HCT116 (cell line): ENCODE measurements at regions not wholly inside any gene's neighbourhood (a gene's known extent, or its start where the extent isn't known, plus 50 kb on each side); places are given as distances from the start of the nearest gene placed in this dataset.

Experiments used
- ATAC-seq: fragments of 200-7000 bp; cut with Tn5 transposase; 2 replicates; pipeline ENCODE4 v1.9.1; 2020; ENCODE audit warnings: mild to moderate bottlenecking, moderate library complexity
- BruUV-seq: library from RNA; stranded (reverse); fragments of 400-500 nt; replicated peaks from 2 replicates; lab custom pipeline; 2021; lab: Mats Ljungman, UMichigan
- CTCF ChIA-PET: fragments of 300-600 bp; sonication (Branson Sonifier 250); formaldehyde crosslinking; loops from one replicate; lab custom pipeline; 2021; ENCODE audit warnings: antibody characterized with exemption; lab: Charles Lee
- POLR2A ChIA-PET: fragments of 300-600, 350-600 bp; sonication (Branson Sonifier 250); formaldehyde crosslinking; loops from one replicate; lab custom pipeline; 2021; ENCODE audit warnings: antibody characterized with exemption; lab: Charles Lee
- RAD21 ChIA-PET, 2 experiments: fragments of 300-600 bp; sonication (Branson Sonifier 250); formaldehyde crosslinking; loops; one replicate each; lab custom pipeline; 2023; ENCODE audit warnings: low total read pairs in 2 of 2; ENCODE audit not compliant: uncharacterized antibody in 2 of 2, unreplicated experiment in 2 of 2, low non-redundant PET in 1 of 2; lab: Charles Lee
- DNase-seq: peaks from one replicate; pipeline ENCODE4 v3.0.0-alpha.2; 2010; ENCODE audit warnings: low read depth, low spot score
- H2AFZ ChIP-seq: fragments of 200-600 bp; shearing (Covaris generic), sonication (generic); 2 replicates; pipeline ENCODE4 v1.6.1; 2017; ENCODE audit warnings: low read depth, mixed run types, mixed read lengths, antibody characterized with exemption, low read length; ENCODE audit not compliant: poor library complexity, severe bottlenecking
- H3K27ac ChIP-seq: 2 replicates; pipeline ENCODE4 v1.5.1; 2012; ENCODE audit warnings: low read depth, low read length
- H3K27me3 ChIP-seq: fragments of 200-600 bp; sonication (generic); 2 replicates; pipeline ENCODE4 v1.6.1; 2016; ENCODE audit warnings: mixed run types, low read length, mixed read lengths; ENCODE audit not compliant: insufficient read depth
- H3K36me3 ChIP-seq, 2 experiments: fragments of 200-500 bp in 1 of 2; fragments of 200-600 bp in 1 of 2; sonication (Bioruptor generic) in 1 of 2; sonication (generic) in 1 of 2; 2 replicates each; pipeline versions ENCODE4 v1.5.1 to v1.6.1; 2014 to 2016; ENCODE audit warnings: low read length in 2 of 2, inconsistent platforms in 1 of 2, mixed read lengths in 1 of 2, mixed run types in 1 of 2; ENCODE audit not compliant: insufficient read depth in 2 of 2, control insufficient read depth in 1 of 2
- H3K4me1 ChIP-seq, 2 experiments: fragments of 200-600 bp in 1 of 2; sonication (generic) in 1 of 2; 2 replicates each; pipeline versions ENCODE4 v1.5.1 to v1.6.1; 2012 to 2017; ENCODE audit warnings: low read length in 2 of 2, inconsistent platforms in 1 of 2, mild to moderate bottlenecking in 1 of 2, mixed read lengths in 1 of 2, mixed run types in 1 of 2, moderate library complexity in 1 of 2; ENCODE audit not compliant: insufficient read depth in 2 of 2, control insufficient read depth in 1 of 2
- H3K4me2 ChIP-seq: fragments of 200-600 bp; sonication (generic); 2 replicates; pipeline ENCODE4 v1.6.1; 2017; ENCODE audit warnings: mixed run types, low read length, mixed read lengths
- H3K4me3 ChIP-seq, 2 experiments: fragments of 200-600 bp in 1 of 2; sonication (generic) in 1 of 2; replicated peaks in 1 of 2; 2 replicates each; pipeline ENCODE4 v1.5.1; 2011 to 2016; ENCODE audit warnings: low read length in 2 of 2, control low read depth in 1 of 2, low read depth in 1 of 2, mild to moderate bottlenecking in 1 of 2, mixed read lengths in 1 of 2, mixed run types in 1 of 2
- H3K79me2 ChIP-seq: fragments of 200-600 bp; sonication (generic); 2 replicates; pipeline ENCODE4 v1.6.1; 2017; ENCODE audit warnings: mild to moderate bottlenecking, mixed run types, low read length, moderate library complexity, mixed read lengths; ENCODE audit not compliant: insufficient read depth
- H3K9ac ChIP-seq: fragments of 200-600 bp; sonication (generic); 2 replicates; pipeline ENCODE4 v1.6.1; 2016; ENCODE audit warnings: low read length, mixed read lengths
- H3K9me2 ChIP-seq: fragments of 200-600 bp; sonication (generic), shearing (Covaris generic); 2 replicates; pipeline ENCODE4 v1.6.1; 2017; ENCODE audit warnings: mixed run types, mild to moderate bottlenecking, moderate library complexity; ENCODE audit not compliant: insufficient read depth
- H3K9me3 ChIP-seq, 2 experiments: fragments of 200-500 bp in 1 of 2; fragments of 200-600 bp in 1 of 2; sonication (Bioruptor generic) in 1 of 2; sonication (generic) in 1 of 2; 2 replicates each; pipeline ENCODE4 v1.6.1; 2014 to 2017; ENCODE audit warnings: low read length in 2 of 2, mixed read lengths in 2 of 2, inconsistent platforms in 1 of 2, low read depth in 1 of 2, mild to moderate bottlenecking in 1 of 2, mixed run types in 1 of 2, moderate library complexity in 1 of 2; ENCODE audit not compliant: control insufficient read depth in 1 of 2, insufficient read depth in 1 of 2
- H4K20me1 ChIP-seq: fragments of 200-600 bp; sonication (generic), shearing (Covaris generic); 2 replicates; pipeline ENCODE4 v1.6.1; 2017; ENCODE audit warnings: mixed run types, mild to moderate bottlenecking, moderate library complexity; ENCODE audit not compliant: insufficient read depth
- CBX3 ChIP-seq: IDR thresholded peaks from 2 replicates; pipeline ENCODE4 v1.6.1; 2012; ENCODE audit warnings: low read depth
- CEBPB ChIP-seq: IDR thresholded peaks from 2 replicates; pipeline ENCODE4 v1.6.1; 2012; ENCODE audit warnings: low read depth
- CTCF ChIP-seq, 3 experiments: fragments of 200-600 bp in 1 of 3; sonication (generic) in 1 of 3; IDR thresholded peaks in 2 of 3; conservative IDR thresholded peaks in 1 of 3; 2 replicates each; pipeline ENCODE4 v1.5.1; 2012 to 2017; ENCODE audit warnings: low read depth in 2 of 3, low read length in 2 of 3, antibody characterized with exemption in 1 of 3, borderline replicate concordance in 1 of 3, control low read depth in 1 of 3, mild to moderate bottlenecking in 1 of 3, mixed read lengths in 1 of 3, mixed run types in 1 of 3, moderate library complexity in 1 of 3; ENCODE audit not compliant: insufficient read depth in 1 of 3
- EGR1 ChIP-seq: IDR thresholded peaks from 2 replicates; pipeline ENCODE4 v1.6.1; 2012; ENCODE audit warnings: low read depth
- ELF1 ChIP-seq: IDR thresholded peaks from 2 replicates; pipeline ENCODE4 v1.6.1; 2012; ENCODE audit warnings: low read depth, borderline replicate concordance
- EZH2 ChIP-seq: fragments of 200-600 bp; sonication (generic); IDR thresholded peaks from 2 replicates; pipeline ENCODE4 v1.6.1; 2017; ENCODE audit warnings: antibody characterized with exemption, mixed run types
- FOSL1 ChIP-seq: IDR thresholded peaks from 2 replicates; pipeline ENCODE4 v1.6.1; 2012; ENCODE audit warnings: low read depth
- JUND ChIP-seq: IDR thresholded peaks from 2 replicates; pipeline ENCODE4 v1.6.1; 2012
- POLR2AphosphoS5 ChIP-seq: IDR thresholded peaks from 2 replicates; pipeline ENCODE4 v1.6.1; 2011; ENCODE audit warnings: mild to moderate bottlenecking, low read depth, low read length, moderate library complexity
- RAD21 ChIP-seq: IDR thresholded peaks from 2 replicates; pipeline ENCODE4 v1.6.1; 2012; ENCODE audit warnings: low read depth, mild to moderate bottlenecking
- SP1 ChIP-seq: IDR thresholded peaks from 2 replicates; pipeline ENCODE4 v1.6.1; 2012; ENCODE audit warnings: low read depth
- SRF ChIP-seq: IDR thresholded peaks from 2 replicates; pipeline ENCODE4 v1.6.1; 2012; ENCODE audit warnings: low read depth
- TCF7L2 ChIP-seq: IDR thresholded peaks from 2 replicates; pipeline ENCODE4 v1.7.0; 2011; ENCODE audit warnings: borderline replicate concordance, inconsistent platforms; ENCODE audit not compliant: insufficient read depth, insufficient read length; ENCODE audit errors: extremely low read depth
- ZFX ChIP-seq: fragments of 450-650 bp; IDR thresholded peaks from 2 replicates; pipeline ENCODE4 v1.6.1; 2017
- ZNF274 ChIP-seq: fragments of 200-500 bp; sonication (Bioruptor generic); IDR thresholded peaks from 2 replicates; pipeline ENCODE4 v1.6.1; 2014; ENCODE audit warnings: mild to moderate bottlenecking, low read depth, low read length, inconsistent platforms
- intact Hi-C: fragments of 100-400 bp; cut with micrococcal nuclease; formaldehyde crosslinking; loops from 2 replicates; pipeline ENCODE4 v1.10.0; 2022
- TF ChIP-seq, protein P1 (sequence below): IDR thresholded peaks from 2 replicates; pipeline ENCODE4 v1.6.1; 2012

GRCh38 chr13:39274739-39275325, 236.6 kb downstream of the NHLRC3 start:
- BruUV-seq, result no TSS peak
- no peak for ATAC-seq
- Histone ChIP-seq H3K4me1 (no peaks in the 10 kb centered on the region), H3K27me3 (peaks cover 21% of the 10 kb centered on the region), H3K9me2 (no peaks in the 10 kb centered on the region), H3K79me2 (no peaks in the 10 kb centered on the region), H2AFZ (no peak overlapping the region), H3K4me2 (no peak overlapping the region), H3K9me3 (no peaks in the 10 kb centered on the region), H3K9ac (no peak overlapping the region), H3K36me3 (no peaks in the 10 kb centered on the region), H4K20me1 (no peaks in the 10 kb centered on the region), H3K4me3 (no peak overlapping the region), H3K27ac (no peak overlapping the region)
- CTCF ChIA-PET, result interaction anchor here (0.9 kb wide), 2 partner anchors 337 to 341 kb away, joined by 3 read pairs; no protein-coding TSS in a partner anchor
- POLR2A ChIA-PET, result no interaction called here
- RAD21 ChIA-PET, result no interaction called here
- no peak for DNase-seq
- intact Hi-C loops, result no loop called here
- TF ChIP-seq RAD21 (no peak), FOSL1 (no peak), JUND (no peak), ZNF274 (no peak), CEBPB (no peak), POLR2AphosphoS5 (no peak), SP1 (no peak), CBX3 (no peak)

DNA sequence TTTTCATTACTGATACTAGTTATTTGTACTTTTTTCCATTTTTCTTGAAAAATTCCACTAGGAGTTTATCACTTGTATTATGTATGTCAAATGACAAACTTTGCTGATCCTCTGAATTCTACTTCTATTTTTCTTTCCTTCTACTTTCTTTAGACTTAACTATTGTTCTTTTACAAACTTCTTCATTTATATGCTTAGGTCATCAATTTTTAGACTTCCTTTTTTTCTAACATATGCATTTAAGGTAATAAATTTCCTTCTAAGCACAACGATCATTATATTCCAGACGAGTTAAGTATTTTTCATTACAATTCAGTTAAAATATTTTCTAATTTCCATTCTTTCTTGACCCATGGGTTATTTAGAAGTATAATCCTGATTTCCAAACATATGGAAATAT, 240.8 kb downstream of the NHLRC3 start:
- H3K27me3 ChIP-seq, result peaks cover 20% of the 10 kb centered on the region; the same call in 1 of the 2 replicates
- TF ChIP-seq SP1, result no peak
- TF ChIP-seq, protein P1, sequence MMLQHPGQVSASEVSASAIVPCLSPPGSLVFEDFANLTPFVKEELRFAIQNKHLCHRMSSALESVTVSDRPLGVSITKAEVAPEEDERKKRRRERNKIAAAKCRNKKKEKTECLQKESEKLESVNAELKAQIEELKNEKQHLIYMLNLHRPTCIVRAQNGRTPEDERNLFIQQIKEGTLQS, result no peak
- TF ChIP-seq TCF7L2, result no peak
- TF ChIP-seq ZNF274, result no peak
- TF ChIP-seq POLR2AphosphoS5, result no peak
- TF ChIP-seq CEBPB, result no peak
- TF ChIP-seq CTCF (IDR thresholded peaks at IDR 0.05 in 2 of 3, conservative IDR thresholded peaks at IDR 0.05 in 1 of 3; ENCODE audit: borderline replicate concordance in 1 of 3, insufficient read depth in 1 of 3, low read depth in 2 of 3, low read length in 2 of 3), result no peak
- no peak for TF ChIP-seq SRF
- no peak for TF ChIP-seq EGR1
- no peak for TF ChIP-seq ZFX
- TF ChIP-seq ELF1, result no peak
- no peak for TF ChIP-seq CBX3
- no peak for TF ChIP-seq EZH2
- ChIA-PET CTCF (no interaction called here), POLR2A (no interaction called here), RAD21 (no interaction called here)
- H3K36me3 ChIP-seq, result no peaks in the 10 kb centered on the region
- no peak overlapping the region for H3K9ac ChIP-seq
- no peaks in the 10 kb centered on the region for H3K79me2 ChIP-seq
- BruUV-seq, result no TSS peak
- H3K4me3 ChIP-seq, result no peak overlapping the region
- no peak overlapping the region for H2AFZ ChIP-seq
- intact Hi-C loops, result no loop called here
- ATAC-seq, result no peak
- H4K20me1 ChIP-seq, result no peaks in the 10 kb centered on the region
- H3K4me1 ChIP-seq, result no peaks in the 10 kb centered on the region
- H3K27ac ChIP-seq, result no peak overlapping the region
- no peak overlapping the region for H3K4me2 ChIP-seq
- no peaks in the 10 kb centered on the region for H3K9me2 ChIP-seq
- no peak for DNase-seq
- no peaks in the 10 kb centered on the region for H3K9me3 ChIP-seq
